ENCODE measurements at regions not wholly inside any gene's neighbourhood (a gene's known extent, or its start where the extent isn't known, plus 50 kb on each side); places are given as distances from the start of the nearest gene placed in this dataset.

GRCh38 chr4:157763490-157763889, 409.3 kb downstream of the GASK1B start:
- no peaks in the 10 kb centered on the region for H3K27me3 ChIP-seq (ENCODE audit: insufficient read depth, poor library complexity, severe bottlenecking)
- TF ChIP-seq GABPA (IDR thresholded peaks at IDR 0.05; ENCODE audit: low read depth): no peak
- TF ChIP-seq, protein P1, sequence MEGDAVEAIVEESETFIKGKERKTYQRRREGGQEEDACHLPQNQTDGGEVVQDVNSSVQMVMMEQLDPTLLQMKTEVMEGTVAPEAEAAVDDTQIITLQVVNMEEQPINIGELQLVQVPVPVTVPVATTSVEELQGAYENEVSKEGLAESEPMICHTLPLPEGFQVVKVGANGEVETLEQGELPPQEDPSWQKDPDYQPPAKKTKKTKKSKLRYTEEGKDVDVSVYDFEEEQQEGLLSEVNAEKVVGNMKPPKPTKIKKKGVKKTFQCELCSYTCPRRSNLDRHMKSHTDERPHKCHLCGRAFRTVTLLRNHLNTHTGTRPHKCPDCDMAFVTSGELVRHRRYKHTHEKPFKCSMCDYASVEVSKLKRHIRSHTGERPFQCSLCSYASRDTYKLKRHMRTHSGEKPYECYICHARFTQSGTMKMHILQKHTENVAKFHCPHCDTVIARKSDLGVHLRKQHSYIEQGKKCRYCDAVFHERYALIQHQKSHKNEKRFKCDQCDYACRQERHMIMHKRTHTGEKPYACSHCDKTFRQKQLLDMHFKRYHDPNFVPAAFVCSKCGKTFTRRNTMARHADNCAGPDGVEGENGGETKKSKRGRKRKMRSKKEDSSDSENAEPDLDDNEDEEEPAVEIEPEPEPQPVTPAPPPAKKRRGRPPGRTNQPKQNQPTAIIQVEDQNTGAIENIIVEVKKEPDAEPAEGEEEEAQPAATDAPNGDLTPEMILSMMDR (IDR thresholded peaks at IDR 0.05; ENCODE audit: insufficient read depth, low read length): no peak
- TF ChIP-seq SPI1 (IDR thresholded peaks at IDR 0.05; ENCODE audit: borderline replicate concordance, low read depth): no peak
- TF ChIP-seq, protein P2, sequence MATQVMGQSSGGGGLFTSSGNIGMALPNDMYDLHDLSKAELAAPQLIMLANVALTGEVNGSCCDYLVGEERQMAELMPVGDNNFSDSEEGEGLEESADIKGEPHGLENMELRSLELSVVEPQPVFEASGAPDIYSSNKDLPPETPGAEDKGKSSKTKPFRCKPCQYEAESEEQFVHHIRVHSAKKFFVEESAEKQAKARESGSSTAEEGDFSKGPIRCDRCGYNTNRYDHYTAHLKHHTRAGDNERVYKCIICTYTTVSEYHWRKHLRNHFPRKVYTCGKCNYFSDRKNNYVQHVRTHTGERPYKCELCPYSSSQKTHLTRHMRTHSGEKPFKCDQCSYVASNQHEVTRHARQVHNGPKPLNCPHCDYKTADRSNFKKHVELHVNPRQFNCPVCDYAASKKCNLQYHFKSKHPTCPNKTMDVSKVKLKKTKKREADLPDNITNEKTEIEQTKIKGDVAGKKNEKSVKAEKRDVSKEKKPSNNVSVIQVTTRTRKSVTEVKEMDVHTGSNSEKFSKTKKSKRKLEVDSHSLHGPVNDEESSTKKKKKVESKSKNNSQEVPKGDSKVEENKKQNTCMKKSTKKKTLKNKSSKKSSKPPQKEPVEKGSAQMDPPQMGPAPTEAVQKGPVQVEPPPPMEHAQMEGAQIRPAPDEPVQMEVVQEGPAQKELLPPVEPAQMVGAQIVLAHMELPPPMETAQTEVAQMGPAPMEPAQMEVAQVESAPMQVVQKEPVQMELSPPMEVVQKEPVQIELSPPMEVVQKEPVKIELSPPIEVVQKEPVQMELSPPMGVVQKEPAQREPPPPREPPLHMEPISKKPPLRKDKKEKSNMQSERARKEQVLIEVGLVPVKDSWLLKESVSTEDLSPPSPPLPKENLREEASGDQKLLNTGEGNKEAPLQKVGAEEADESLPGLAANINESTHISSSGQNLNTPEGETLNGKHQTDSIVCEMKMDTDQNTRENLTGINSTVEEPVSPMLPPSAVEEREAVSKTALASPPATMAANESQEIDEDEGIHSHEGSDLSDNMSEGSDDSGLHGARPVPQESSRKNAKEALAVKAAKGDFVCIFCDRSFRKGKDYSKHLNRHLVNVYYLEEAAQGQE (IDR thresholded peaks at IDR 0.05; ENCODE audit: insufficient replicate concordance, low read depth): no peak
- no peak for TF ChIP-seq POLR2AphosphoS5 (IDR thresholded peaks at IDR 0.05; ENCODE audit: low read depth)
- no peak overlapping the region for H3K4me3 ChIP-seq (replicated peaks; ENCODE audit: insufficient read depth, low read length)
- DNase-seq (ENCODE audit: low read depth in 1 of 2, low spot score in 1 of 2): no peak
- no peak overlapping the region for H3K27ac ChIP-seq (replicated peaks)

- TF ChIP-seq GABPA (IDR thresholded peaks at IDR 0.05; ENCODE audit: low read depth) (no peak), SPI1 (IDR thresholded peaks at IDR 0.05; ENCODE audit: borderline replicate concordance, low read depth) (no peak), POLR2AphosphoS5 (IDR thresholded peaks at IDR 0.05; ENCODE audit: low read depth) (no peak)
- TF ChIP-seq, protein P2 (IDR thresholded peaks at IDR 0.05; ENCODE audit: insufficient replicate concordance, low read depth): no peak
- H3K27me3 ChIP-seq (ENCODE audit: insufficient read depth, poor library complexity, severe bottlenecking): no peaks in the 10 kb centered on the region
- DNase-seq (ENCODE audit: low read depth in 1 of 2, low spot score in 1 of 2): no peak
- no peak overlapping the region for H3K4me3 ChIP-seq (replicated peaks; ENCODE audit: insufficient read depth, low read length)
- no peak overlapping the region for H3K27ac ChIP-seq (replicated peaks)
Measured at GRCh38 chr4:157754410-157754809, 418.4 kb downstream of the GASK1B start.

DNA sequence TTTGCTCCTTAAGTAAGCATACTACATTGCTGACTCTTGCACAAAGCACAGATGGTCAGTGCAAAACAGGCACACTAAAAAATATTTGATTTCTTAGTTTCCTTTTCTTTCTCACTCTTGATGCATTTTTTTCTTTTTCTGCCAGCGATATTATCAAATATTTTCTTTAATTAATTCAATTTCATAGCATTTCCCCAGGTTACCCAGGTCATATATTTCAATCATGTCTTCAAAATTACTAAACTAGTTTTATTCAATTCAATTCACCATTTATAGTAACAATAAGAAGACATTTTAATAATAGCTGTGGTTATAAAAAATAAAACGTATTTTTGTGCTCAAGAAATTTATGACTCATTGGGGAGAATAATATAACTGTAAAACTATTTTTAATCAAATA, 421.2 kb downstream of the GASK1B start:
- no peak for DNase-seq (ENCODE audit: low read depth in 1 of 2, low spot score in 1 of 2)
- Histone ChIP-seq H3K4me3 (replicated peaks; ENCODE audit: insufficient read depth, low read length) (no peak overlapping the region), H3K27ac (replicated peaks) (no peak overlapping the region), H3K27me3 (ENCODE audit: insufficient read depth, poor library complexity, severe bottlenecking) (no peaks in the 10 kb centered on the region)
- TF ChIP-seq SPI1 (IDR thresholded peaks at IDR 0.05; ENCODE audit: borderline replicate concordance, low read depth) (no peak), POLR2AphosphoS5 (IDR thresholded peaks at IDR 0.05; ENCODE audit: low read depth) (no peak), GABPA (IDR thresholded peaks at IDR 0.05; ENCODE audit: low read depth) (no peak)
- TF ChIP-seq, protein P2 (IDR thresholded peaks at IDR 0.05; ENCODE audit: insufficient replicate concordance, low read depth): no peak
- TF ChIP-seq, protein P1 (IDR thresholded peaks at IDR 0.05; ENCODE audit: insufficient read depth, low read length): no peak

All from HL-60 (cell line).